NCI-H526 (cell line): ENCODE measurements at regions not wholly inside any gene's neighbourhood (a gene's known extent, or its start where the extent isn't known, plus 50 kb on each side); places are given as distances from the start of the nearest gene placed in this dataset.
A peak's percentile ranks its signal among the peaks of the same experiment; 100 is the strongest.

Experiments used
- DNase-seq, 2 experiments: peaks; one replicate each; lab custom pipeline; 2025; lab: John Stamatoyannopoulos, UW

GRCh38 chr13:21817878-21818277, 147.0 kb downstream of the FGF9 start:
- no peak for DNase-seq

- DNase-seq, result no peak
These were observed 151.2 kb downstream of the FGF9 start for GRCh38 chr13:21822029-21822428.

- DNase-seq, result no peak
These were observed 152.5 kb downstream of the FGF9 start for GRCh38 chr13:21823416-21823815.

- DNase-seq, result no peak
These were observed 153.1 kb downstream of the FGF9 start for GRCh38 chr13:21823949-21824348.

- no peak for DNase-seq
These were observed 154.3 kb downstream of the FGF9 start for GRCh38 chr13:21825186-21825585.

- no peak for DNase-seq
These were observed 154.9 kb downstream of the FGF9 start for GRCh38 chr13:21825801-21826200.

- DNase-seq, result no peak
These were observed 155.5 kb downstream of the FGF9 start for GRCh38 chr13:21826214-21827015.

- DNase-seq, result no peak
These were observed 160.9 kb downstream of the FGF9 start for GRCh38 chr13:21831654-21832324.

GRCh38 chr13:21833921-21834320, 163.0 kb downstream of the FGF9 start:
- no peak for DNase-seq

- DNase-seq, result no peak
These were observed 163.6 kb downstream of the FGF9 start for GRCh38 chr13:21834521-21834920.

- no peak for DNase-seq
These were observed 166.4 kb downstream of the FGF9 start for GRCh38 chr13:21837288-21837687.

GRCh38 chr13:21837841-21838551, 167.1 kb downstream of the FGF9 start:
- DNase-seq, result peak in 1 of 2 experiments; percentile 41

- no peak for DNase-seq
These were observed 175.7 kb downstream of the FGF9 start for GRCh38 chr13:21846605-21847004.

- DNase-seq, result peak; percentile 36 to 63
These were observed 178.4 kb downstream of the FGF9 start for GRCh38 chr13:21849323-21849722.

GRCh38 chr13:21850013-21851006, 179.4 kb downstream of the FGF9 start:
- no peak for DNase-seq

- no peak for DNase-seq
These were observed 181.2 kb downstream of the FGF9 start for GRCh38 chr13:21852043-21852442.

- DNase-seq, result no peak
These were observed 182.9 kb downstream of the FGF9 start for GRCh38 chr13:21853779-21854178.

- DNase-seq, result no peak
These were observed 197.9 kb downstream of the FGF9 start for GRCh38 chr13:21868823-21869222.

- no peak for DNase-seq
These were observed 200.5 kb downstream of the FGF9 start for GRCh38 chr13:21871382-21871781.

GRCh38 chr13:21871919-21872318, 201.0 kb downstream of the FGF9 start:
- no peak for DNase-seq

GRCh38 chr13:21872795-21873194, 201.9 kb downstream of the FGF9 start:
- DNase-seq, result no peak

GRCh38 chr13:21875116-21875515, 204.2 kb downstream of the FGF9 start:
- DNase-seq, result no peak
